Calu3 (cell line): ENCODE measurements at regions not wholly inside any gene's neighbourhood (a gene's known extent, or its start where the extent isn't known, plus 50 kb on each side); places are given as distances from the start of the nearest gene placed in this dataset.

Source experiments
- BruUV-seq: library from RNA; stranded (reverse); fragments of 400-500 nt; replicated peaks from 2 replicates; lab custom pipeline; 2021; lab: Mats Ljungman, UMichigan
- CTCF ChIA-PET: fragments of 300-600 bp; sonication (Branson Sonifier 250); formaldehyde crosslinking; loops from one replicate; lab custom pipeline; 2022; ENCODE audit warnings: antibody characterized with exemption; lab: Charles Lee
- DNase-seq: peaks from one replicate; pipeline ENCODE4 v3.0.0; 2022
- H3K27ac Mint-ChIP-seq: one replicate; pipeline ENCODE4 v1.8.0; 2022; ENCODE audit warnings: mixed read lengths; ENCODE audit not compliant: unreplicated experiment
- H3K27me3 Mint-ChIP-seq: one replicate; pipeline ENCODE4 v1.8.0; 2022; ENCODE audit warnings: mixed read lengths; ENCODE audit not compliant: unreplicated experiment
- H3K36me3 Mint-ChIP-seq: one replicate; pipeline ENCODE4 v1.8.0; 2022; ENCODE audit warnings: mild to moderate bottlenecking, moderate library complexity, mixed read lengths; ENCODE audit not compliant: insufficient read depth, unreplicated experiment
- H3K4me1 Mint-ChIP-seq: one replicate; pipeline ENCODE4 v1.8.0; 2022; ENCODE audit warnings: mild to moderate bottlenecking, low read depth, mixed read lengths; ENCODE audit not compliant: unreplicated experiment
- H3K4me3 Mint-ChIP-seq: one replicate; pipeline ENCODE4 v1.8.0; 2022; ENCODE audit warnings: mild to moderate bottlenecking, low read depth, moderate library complexity, mixed read lengths; ENCODE audit not compliant: unreplicated experiment
- H3K9me3 Mint-ChIP-seq: one replicate; pipeline ENCODE4 v1.8.0; 2022; ENCODE audit warnings: low read depth, mixed read lengths; ENCODE audit not compliant: unreplicated experiment
- intact Hi-C: fragments of 100-400 bp; cut with micrococcal nuclease; formaldehyde crosslinking; loops from one replicate; pipeline ENCODE4 v1.10.0; 2022; ENCODE audit not compliant: unreplicated experiment
- TF ChIP-seq, protein P1 (sequence below): fragments of 200-600 bp; IDR thresholded peaks from one replicate; pipeline ENCODE4 v1.8.0; 2022; ENCODE audit warnings: antibody characterized with exemption; ENCODE audit not compliant: unreplicated experiment

DNA sequence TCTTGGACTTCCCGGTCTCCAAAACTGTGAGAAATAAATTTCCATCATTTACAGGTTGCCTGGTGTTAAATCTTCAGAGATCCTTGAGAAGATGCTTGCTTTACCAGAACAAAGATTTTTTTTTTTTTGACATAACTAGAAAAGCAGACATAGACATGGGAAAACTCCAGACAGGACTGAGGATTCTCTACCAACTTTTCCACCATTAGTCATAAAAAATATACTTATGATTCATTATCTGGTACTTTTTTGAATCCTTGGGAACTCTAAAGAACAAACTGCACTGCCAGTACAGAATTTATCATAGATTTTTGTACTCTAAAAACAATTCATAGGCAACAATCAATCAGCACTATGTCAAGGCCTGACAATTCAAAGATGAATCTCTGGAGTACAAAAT is 487.6 kb downstream of the EFNB2 start:
- H3K27ac Mint-ChIP-seq = no peak overlapping the region
- no peak for DNase-seq

DNA sequence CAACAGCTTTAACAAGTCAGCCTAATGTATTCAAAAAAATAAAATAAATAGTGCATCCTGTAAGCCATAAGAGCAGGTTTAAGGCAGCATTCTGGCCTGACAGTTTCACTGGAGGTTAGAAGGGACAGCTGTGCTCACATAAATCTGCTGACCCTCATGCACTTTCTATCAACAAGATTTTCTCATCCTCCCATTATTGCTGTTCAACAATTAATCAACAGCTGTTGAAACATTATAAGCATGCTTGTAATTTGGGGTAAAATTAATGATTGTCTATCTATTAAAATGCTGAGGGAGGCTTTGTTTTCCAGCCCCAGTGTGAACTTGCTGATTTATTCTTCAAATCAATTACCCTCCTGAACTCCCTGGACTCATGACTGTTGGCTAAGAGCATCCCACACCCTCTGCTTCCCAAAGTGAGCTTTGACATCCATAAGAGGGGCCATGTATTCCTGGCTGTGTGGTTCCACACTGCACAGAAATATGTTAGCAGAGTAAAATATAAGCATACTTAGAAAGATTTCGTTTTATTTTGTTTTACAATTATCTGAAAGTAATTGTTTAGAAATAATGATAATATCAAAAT is 492.4 kb downstream of the EFNB2 start:
- intact Hi-C loops = no loop called here
- no peaks in the 10 kb centered on the region for H3K27me3 Mint-ChIP-seq
- no peaks in the 10 kb centered on the region for H3K9me3 Mint-ChIP-seq

More for the DNA sequence above, 487.6 kb downstream of the EFNB2 start:
- Mint-ChIP-seq H3K9me3 (no peaks in the 10 kb centered on the region), H3K4me1 (no peaks in the 10 kb centered on the region), H3K4me3 (no peak overlapping the region), H3K27me3 (no peaks in the 10 kb centered on the region), H3K36me3 (no peaks in the 10 kb centered on the region)
- TF ChIP-seq, protein P1, sequence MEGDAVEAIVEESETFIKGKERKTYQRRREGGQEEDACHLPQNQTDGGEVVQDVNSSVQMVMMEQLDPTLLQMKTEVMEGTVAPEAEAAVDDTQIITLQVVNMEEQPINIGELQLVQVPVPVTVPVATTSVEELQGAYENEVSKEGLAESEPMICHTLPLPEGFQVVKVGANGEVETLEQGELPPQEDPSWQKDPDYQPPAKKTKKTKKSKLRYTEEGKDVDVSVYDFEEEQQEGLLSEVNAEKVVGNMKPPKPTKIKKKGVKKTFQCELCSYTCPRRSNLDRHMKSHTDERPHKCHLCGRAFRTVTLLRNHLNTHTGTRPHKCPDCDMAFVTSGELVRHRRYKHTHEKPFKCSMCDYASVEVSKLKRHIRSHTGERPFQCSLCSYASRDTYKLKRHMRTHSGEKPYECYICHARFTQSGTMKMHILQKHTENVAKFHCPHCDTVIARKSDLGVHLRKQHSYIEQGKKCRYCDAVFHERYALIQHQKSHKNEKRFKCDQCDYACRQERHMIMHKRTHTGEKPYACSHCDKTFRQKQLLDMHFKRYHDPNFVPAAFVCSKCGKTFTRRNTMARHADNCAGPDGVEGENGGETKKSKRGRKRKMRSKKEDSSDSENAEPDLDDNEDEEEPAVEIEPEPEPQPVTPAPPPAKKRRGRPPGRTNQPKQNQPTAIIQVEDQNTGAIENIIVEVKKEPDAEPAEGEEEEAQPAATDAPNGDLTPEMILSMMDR = no peak
- intact Hi-C loops = no loop called here
- CTCF ChIA-PET = no interaction called here
- no TSS peak for BruUV-seq

DNA sequence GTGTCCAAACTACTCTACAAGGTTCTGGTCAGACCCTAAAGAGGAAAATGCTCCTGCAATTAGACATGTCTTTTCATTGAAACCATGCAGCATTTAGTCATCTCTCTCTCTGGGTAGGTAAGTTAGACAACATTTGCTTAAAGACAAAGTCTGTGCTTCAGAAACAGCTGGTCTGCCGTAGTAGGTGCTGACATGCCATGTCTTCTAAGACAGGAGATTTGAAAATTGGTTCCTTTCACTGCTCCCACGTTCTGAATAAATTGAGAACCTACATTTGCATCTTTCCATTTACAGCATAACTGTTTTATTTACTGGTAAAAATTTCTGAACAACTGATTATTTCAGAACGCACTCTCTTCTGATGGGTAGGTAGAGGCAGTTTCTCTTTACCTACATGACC is 494.0 kb downstream of the EFNB2 start:
- BruUV-seq = no TSS peak
- CTCF ChIA-PET = no interaction called here
- H3K9me3 Mint-ChIP-seq = no peaks in the 10 kb centered on the region
- H3K36me3 Mint-ChIP-seq = no peaks in the 10 kb centered on the region
- TF ChIP-seq, protein P1 = no peak
- no peak overlapping the region for H3K27ac Mint-ChIP-seq
- intact Hi-C loops = no loop called here
- H3K27me3 Mint-ChIP-seq = no peaks in the 10 kb centered on the region
- no peak for DNase-seq
- no peak overlapping the region for H3K4me3 Mint-ChIP-seq
- no peaks in the 10 kb centered on the region for H3K4me1 Mint-ChIP-seq

More for the DNA sequence above, 492.4 kb downstream of the EFNB2 start:
- DNase-seq = no peak
- H3K36me3 Mint-ChIP-seq = no peaks in the 10 kb centered on the region
- H3K27ac Mint-ChIP-seq = no peak overlapping the region
- BruUV-seq = no TSS peak
- CTCF ChIA-PET = no interaction called here
- no peak overlapping the region for H3K4me3 Mint-ChIP-seq
- TF ChIP-seq, protein P1 = no peak
- no peaks in the 10 kb centered on the region for H3K4me1 Mint-ChIP-seq

DNA sequence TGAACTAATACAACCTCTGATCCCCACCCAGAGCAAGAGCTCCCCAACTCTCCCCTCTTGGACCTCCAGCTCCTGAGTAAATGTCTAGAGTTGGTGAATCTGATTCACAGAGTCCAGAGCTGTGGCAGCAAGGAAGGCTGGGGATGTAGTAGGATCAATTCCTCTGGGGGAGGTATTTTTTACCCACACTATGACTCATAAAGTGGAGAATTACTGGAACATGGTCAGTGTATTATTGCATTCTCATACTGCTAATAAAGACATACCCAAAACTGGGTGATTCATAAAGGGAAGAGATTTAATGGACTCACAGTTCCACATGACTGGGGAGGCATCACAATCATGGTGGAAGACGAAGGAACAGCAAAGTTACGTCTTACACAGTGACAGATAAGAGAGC is 496.7 kb downstream of the EFNB2 start:
- H3K36me3 Mint-ChIP-seq = no peaks in the 10 kb centered on the region
- intact Hi-C loops = no loop called here
- TF ChIP-seq, protein P1 = no peak
- CTCF ChIA-PET = no interaction called here
- no peak overlapping the region for H3K4me3 Mint-ChIP-seq
- H3K27me3 Mint-ChIP-seq = no peaks in the 10 kb centered on the region
- no peaks in the 10 kb centered on the region for H3K9me3 Mint-ChIP-seq
- no peak overlapping the region for H3K27ac Mint-ChIP-seq
- H3K4me1 Mint-ChIP-seq = no peaks in the 10 kb centered on the region
- no TSS peak for BruUV-seq
- no peak for DNase-seq
